ENCODE measurements at regions not wholly inside any gene's neighbourhood (a gene's known extent, or its start where the extent isn't known, plus 50 kb on each side); places are given as distances from the start of the nearest gene placed in this dataset.

- Mint-ChIP-seq H3K9me3 (ENCODE audit: low read depth) (no peaks in the 10 kb centered on the region), H3K4me1 (ENCODE audit: low read depth) (peaks cover 19% of the 10 kb centered on the region), H3K27me3 (ENCODE audit: low read depth) (no peaks in the 10 kb centered on the region), H3K36me3 (ENCODE audit: low read depth) (no peaks in the 10 kb centered on the region), H3K4me3 (ENCODE audit: unreplicated experiment) (no peak overlapping the region), H3K27ac (ENCODE audit: unreplicated experiment) (no peak overlapping the region)
- no peak for TF ChIP-seq CTCF (IDR thresholded peaks at IDR 0.05)
- no peak for DNase-seq (ENCODE audit: low spot score)
Observed at GRCh38 chr12:46959502-46959901, 119.9 kb upstream of the PCED1B start.

DNA sequence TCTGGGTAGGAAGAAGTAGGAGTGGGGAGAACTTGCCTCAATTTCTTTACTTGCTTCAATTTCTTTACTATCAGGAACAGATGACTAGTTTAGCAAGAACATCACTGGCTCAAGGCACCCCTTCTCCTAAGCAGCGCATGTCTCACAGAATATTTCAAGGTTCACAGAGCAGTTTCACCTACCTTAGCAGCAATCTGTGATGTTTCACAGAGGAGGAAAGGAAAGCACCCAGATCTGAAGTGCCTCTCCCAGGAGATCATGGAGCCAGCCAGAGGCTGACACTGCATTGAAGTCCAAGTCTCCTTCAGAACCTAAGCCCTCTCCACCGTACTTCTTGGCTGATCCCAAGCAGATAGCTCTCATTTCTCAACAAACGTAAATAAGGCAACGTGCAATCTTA lies 118.7 kb upstream of the PCED1B start:
- Mint-ChIP-seq H3K36me3 (ENCODE audit: low read depth) (no peaks in the 10 kb centered on the region), H3K27ac (ENCODE audit: unreplicated experiment) (no peak overlapping the region)

DNA sequence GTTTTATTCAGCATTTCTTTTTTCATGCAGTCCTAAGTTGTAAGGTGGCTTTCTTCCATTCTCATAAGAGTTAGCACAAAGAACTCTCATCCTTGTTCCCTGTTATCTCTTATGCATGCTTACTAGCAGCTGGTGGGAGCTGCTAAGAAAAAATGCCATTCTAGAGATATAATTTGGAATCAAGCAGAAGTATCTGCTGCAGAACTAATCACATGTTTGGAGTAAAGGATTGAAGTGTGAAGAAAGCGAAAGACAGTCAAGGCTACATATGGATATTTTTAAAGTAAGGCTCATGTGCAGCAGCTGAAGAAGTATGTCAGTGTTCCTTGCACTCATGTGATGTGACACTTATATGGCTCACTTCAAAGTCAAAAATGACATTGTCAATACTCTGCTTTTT lies 116.2 kb upstream of the PCED1B start:
- no peaks in the 10 kb centered on the region for H3K9me3 Mint-ChIP-seq (ENCODE audit: low read depth)
- no peaks in the 10 kb centered on the region for H3K36me3 Mint-ChIP-seq (ENCODE audit: low read depth)
- H3K27ac Mint-ChIP-seq (ENCODE audit: unreplicated experiment) = no peak overlapping the region
- DNase-seq (ENCODE audit: low spot score) = no peak
- TF ChIP-seq CTCF (IDR thresholded peaks at IDR 0.05) = no peak
- peaks cover 27% of the 10 kb centered on the region for H3K4me1 Mint-ChIP-seq (ENCODE audit: low read depth)
- no peaks in the 10 kb centered on the region for H3K27me3 Mint-ChIP-seq (ENCODE audit: low read depth)
- H3K4me3 Mint-ChIP-seq (ENCODE audit: unreplicated experiment) = no peak overlapping the region

More for the DNA sequence above, 118.7 kb upstream of the PCED1B start:
- Mint-ChIP-seq H3K27me3 (ENCODE audit: low read depth) (no peaks in the 10 kb centered on the region), H3K9me3 (ENCODE audit: low read depth) (no peaks in the 10 kb centered on the region), H3K4me1 (ENCODE audit: low read depth) (peaks cover 27% of the 10 kb centered on the region), H3K4me3 (ENCODE audit: unreplicated experiment) (no peak overlapping the region)
- DNase-seq (ENCODE audit: low spot score) = no peak
- TF ChIP-seq CTCF (IDR thresholded peaks at IDR 0.05) = no peak

GRCh38 chr12:46963977-46964971 lies 115.1 kb upstream of the PCED1B start:
- Mint-ChIP-seq H3K4me3 (ENCODE audit: unreplicated experiment) (peak overlapping the region; percentile 17), H3K27ac (ENCODE audit: unreplicated experiment) (peak overlapping the region; percentile 30), H3K9me3 (ENCODE audit: low read depth) (no peaks in the 10 kb centered on the region), H3K27me3 (ENCODE audit: low read depth) (no peaks in the 10 kb centered on the region), H3K4me1 (ENCODE audit: low read depth) (peaks cover 22% of the 10 kb centered on the region), H3K36me3 (ENCODE audit: low read depth) (no peaks in the 10 kb centered on the region)
- TF ChIP-seq CTCF (IDR thresholded peaks at IDR 0.05) = no peak
- DNase-seq (ENCODE audit: low spot score) = no peak

- no peak for TF ChIP-seq CTCF (IDR thresholded peaks at IDR 0.05)
- Mint-ChIP-seq H3K27me3 (ENCODE audit: low read depth) (no peaks in the 10 kb centered on the region), H3K4me1 (ENCODE audit: low read depth) (peaks cover 17% of the 10 kb centered on the region), H3K27ac (ENCODE audit: unreplicated experiment) (no peak overlapping the region), H3K4me3 (ENCODE audit: unreplicated experiment) (no peak overlapping the region), H3K9me3 (ENCODE audit: low read depth) (no peaks in the 10 kb centered on the region), H3K36me3 (ENCODE audit: low read depth) (no peaks in the 10 kb centered on the region)
- DNase-seq (ENCODE audit: low spot score) = no peak
Observed at GRCh38 chr12:46965137-46965536, 114.3 kb upstream of the PCED1B start.

Data from chondrocyte (in vitro differentiated cells).